DOHH2 (cell line): ENCODE measurements at regions not wholly inside any gene's neighbourhood (a gene's known extent, or its start where the extent isn't known, plus 50 kb on each side); places are given as distances from the start of the nearest gene placed in this dataset.

Source experiments
- EZH2phosphoT487 ChIP-seq: fragments of 200-600 bp; sonication (generic); IDR thresholded peaks from 2 replicates; pipeline ENCODE4 v1.6.1; 2017; ENCODE audit warnings: borderline replicate concordance, mild to moderate bottlenecking, antibody characterized with exemption, low read length, moderate library complexity, mixed read lengths
- TF ChIP-seq, protein P1 (sequence below): fragments of 200-600 bp; sonication (generic); IDR thresholded peaks from one replicate; pipeline ENCODE4 v1.5.1; 2014; ENCODE audit warnings: antibody characterized with exemption, mild to moderate bottlenecking, low read depth, low read length; ENCODE audit not compliant: poor library complexity, severe bottlenecking

DNA sequence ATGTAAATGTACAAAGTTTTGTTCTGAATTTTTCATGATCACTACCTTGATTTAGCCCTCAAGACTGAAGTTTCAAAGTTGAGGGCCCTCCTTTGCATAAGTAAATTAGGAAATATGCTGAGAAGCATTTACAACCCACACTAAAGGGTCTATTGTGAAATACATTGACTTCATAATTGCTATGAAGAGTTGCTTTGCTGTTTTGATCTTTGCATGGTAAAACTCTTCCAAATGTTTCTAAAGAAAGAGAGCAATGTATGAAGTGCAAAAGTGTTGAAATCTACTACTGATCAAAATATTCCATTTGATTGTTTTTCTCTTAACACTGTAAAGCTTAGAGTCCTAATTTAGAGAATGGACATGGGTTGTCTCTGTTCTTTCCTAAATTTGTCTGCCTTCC lies 77.2 kb downstream of the C7orf25 start:
- TF ChIP-seq, protein P1, sequence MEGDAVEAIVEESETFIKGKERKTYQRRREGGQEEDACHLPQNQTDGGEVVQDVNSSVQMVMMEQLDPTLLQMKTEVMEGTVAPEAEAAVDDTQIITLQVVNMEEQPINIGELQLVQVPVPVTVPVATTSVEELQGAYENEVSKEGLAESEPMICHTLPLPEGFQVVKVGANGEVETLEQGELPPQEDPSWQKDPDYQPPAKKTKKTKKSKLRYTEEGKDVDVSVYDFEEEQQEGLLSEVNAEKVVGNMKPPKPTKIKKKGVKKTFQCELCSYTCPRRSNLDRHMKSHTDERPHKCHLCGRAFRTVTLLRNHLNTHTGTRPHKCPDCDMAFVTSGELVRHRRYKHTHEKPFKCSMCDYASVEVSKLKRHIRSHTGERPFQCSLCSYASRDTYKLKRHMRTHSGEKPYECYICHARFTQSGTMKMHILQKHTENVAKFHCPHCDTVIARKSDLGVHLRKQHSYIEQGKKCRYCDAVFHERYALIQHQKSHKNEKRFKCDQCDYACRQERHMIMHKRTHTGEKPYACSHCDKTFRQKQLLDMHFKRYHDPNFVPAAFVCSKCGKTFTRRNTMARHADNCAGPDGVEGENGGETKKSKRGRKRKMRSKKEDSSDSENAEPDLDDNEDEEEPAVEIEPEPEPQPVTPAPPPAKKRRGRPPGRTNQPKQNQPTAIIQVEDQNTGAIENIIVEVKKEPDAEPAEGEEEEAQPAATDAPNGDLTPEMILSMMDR: no peak
- TF ChIP-seq EZH2phosphoT487: no peak
